NCI-H526 treated with DMSO at 0.1 percent for 48 hours (cell line): ENCODE measurements at regions not wholly inside any gene's neighbourhood (a gene's known extent, or its start where the extent isn't known, plus 50 kb on each side); places are given as distances from the start of the nearest gene placed in this dataset.

Experiments
- DNase-seq: peaks from one replicate; lab custom pipeline; 2025; lab: John Stamatoyannopoulos, UW

GRCh38 chr11:109972939-109973338 lies 120.3 kb upstream of the ZC3H12C start:
- DNase-seq: no peak

- no peak for DNase-seq
Observed at GRCh38 chr11:109973486-109973885, 119.7 kb upstream of the ZC3H12C start.

GRCh38 chr11:109974523-109974922 lies 118.7 kb upstream of the ZC3H12C start:
- no peak for DNase-seq

- no peak for DNase-seq
Observed at GRCh38 chr11:109978895-109979294, 114.3 kb upstream of the ZC3H12C start.

- no peak for DNase-seq
Observed at GRCh38 chr11:109981031-109981636, 112.1 kb upstream of the ZC3H12C start.

- DNase-seq: no peak
Observed at GRCh38 chr11:109983358-109983757, 109.8 kb upstream of the ZC3H12C start.

- DNase-seq: no peak
Observed at GRCh38 chr11:109984634-109985289, 108.4 kb upstream of the ZC3H12C start.

GRCh38 chr11:109986488-109986887 lies 106.7 kb upstream of the ZC3H12C start:
- no peak for DNase-seq

GRCh38 chr11:109991835-109992234 lies 101.4 kb upstream of the ZC3H12C start:
- no peak for DNase-seq

GRCh38 chr11:109993786-109994185 lies 99.4 kb upstream of the ZC3H12C start:
- DNase-seq: no peak

- no peak for DNase-seq
Observed at GRCh38 chr11:109994907-109995306, 98.3 kb upstream of the ZC3H12C start.

GRCh38 chr11:109996060-109996459 lies 97.1 kb upstream of the ZC3H12C start:
- no peak for DNase-seq

GRCh38 chr11:109998921-109999320 lies 94.3 kb upstream of the ZC3H12C start:
- no peak for DNase-seq

GRCh38 chr11:110000031-110000502 lies 93.1 kb upstream of the ZC3H12C start:
- no peak for DNase-seq

- DNase-seq: no peak
Observed at GRCh38 chr11:110000850-110001249, 92.3 kb upstream of the ZC3H12C start.

- DNase-seq: peak; percentile 63
Observed at GRCh38 chr11:110003426-110003825, 89.8 kb upstream of the ZC3H12C start.

GRCh38 chr11:110011595-110011994 lies 81.6 kb upstream of the ZC3H12C start:
- DNase-seq: no peak

GRCh38 chr11:110015695-110016094 lies 77.5 kb upstream of the ZC3H12C start:
- no peak for DNase-seq

- no peak for DNase-seq
Observed at GRCh38 chr11:110019675-110020074, 73.5 kb upstream of the ZC3H12C start.

- DNase-seq: no peak
Observed at GRCh38 chr11:110022548-110022947, 70.6 kb upstream of the ZC3H12C start.

GRCh38 chr11:110023711-110024110 lies 69.5 kb upstream of the ZC3H12C start:
- DNase-seq: no peak

- DNase-seq: peak; percentile 96
Observed at GRCh38 chr11:110026858-110027626, 66.2 kb upstream of the ZC3H12C start.
